H9 (cell line): ENCODE measurements at regions not wholly inside any gene's neighbourhood (a gene's known extent, or its start where the extent isn't known, plus 50 kb on each side); places are given as distances from the start of the nearest gene placed in this dataset.

ENCODE experiments used
- DNase-seq: peaks from one replicate; pipeline ENCODE4 v3.0.0-alpha.2; 2017
- H2AFZ ChIP-seq: one replicate; pipeline ENCODE4 v1.6.1; 2013; ENCODE audit warnings: mild to moderate bottlenecking, low read length, control low read depth, moderate library complexity
- H2AK5ac ChIP-seq: 2 replicates; pipeline ENCODE4 v1.6.1; 2013; ENCODE audit warnings: low read length, control low read depth, mixed read lengths; ENCODE audit not compliant: insufficient read length
- H2BK120ac ChIP-seq: one replicate; pipeline ENCODE4 v1.6.1; 2013; ENCODE audit warnings: low read depth, mild to moderate bottlenecking, low read length, control low read depth, inconsistent platforms; ENCODE audit not compliant: poor library complexity, severe bottlenecking
- H2BK12ac ChIP-seq: 2 replicates; pipeline ENCODE4 v1.6.1; 2013; ENCODE audit warnings: low read length, control low read depth, mixed read lengths, low read depth; ENCODE audit not compliant: insufficient read length
- H2BK15ac ChIP-seq: 2 replicates; pipeline ENCODE4 v1.6.1; 2013; ENCODE audit warnings: low read depth, low read length, control low read depth
- H2BK20ac ChIP-seq: one replicate; pipeline ENCODE4 v1.6.1; 2013; ENCODE audit warnings: low read depth, mild to moderate bottlenecking, low read length, control low read depth, inconsistent platforms; ENCODE audit not compliant: poor library complexity, severe bottlenecking
- H2BK5ac ChIP-seq: 2 replicates; pipeline ENCODE4 v1.6.1; 2013; ENCODE audit warnings: low read length, control low read depth, mixed read lengths; ENCODE audit not compliant: insufficient read length
- H3K14ac ChIP-seq: 2 replicates; pipeline ENCODE4 v1.6.1; 2013; ENCODE audit warnings: low read length, control low read depth; ENCODE audit not compliant: insufficient read depth
- H3K18ac ChIP-seq: 2 replicates; pipeline ENCODE4 v1.6.1; 2013; ENCODE audit warnings: low read depth, mild to moderate bottlenecking, mixed read lengths, low read length, control low read depth; ENCODE audit not compliant: insufficient read length
- H3K23ac ChIP-seq: 2 replicates; pipeline ENCODE4 v1.6.1; 2013; ENCODE audit warnings: low read length, control low read depth, mixed read lengths, low read depth; ENCODE audit not compliant: insufficient read length
- H3K23me2 ChIP-seq: 2 replicates; pipeline ENCODE4 v1.6.1; 2013; ENCODE audit warnings: low read depth, mild to moderate bottlenecking, mixed read lengths, low read length, control low read depth; ENCODE audit not compliant: insufficient read length, poor library complexity, severe bottlenecking
- H3K27ac ChIP-seq: 2 replicates; pipeline ENCODE4 v1.5.1; 2013; ENCODE audit warnings: low read length, control low read depth, mixed read lengths, low read depth; ENCODE audit not compliant: insufficient read length
- H3K27me3 ChIP-seq: 2 replicates; pipeline ENCODE4 v1.6.1; 2013; ENCODE audit warnings: low read length, control low read depth, inconsistent platforms; ENCODE audit not compliant: insufficient read depth
- H3K4ac ChIP-seq: 2 replicates; pipeline ENCODE4 v1.6.1; 2013; ENCODE audit warnings: low read depth, mild to moderate bottlenecking, control low read depth, inconsistent platforms, low read length, moderate library complexity
- H3K4me1 ChIP-seq: 2 replicates; pipeline ENCODE4 v1.6.1; 2013; ENCODE audit warnings: low read length, control low read depth, inconsistent platforms; ENCODE audit not compliant: insufficient read depth
- H3K4me2 ChIP-seq: 2 replicates; pipeline ENCODE4 v1.6.1; 2013; ENCODE audit warnings: low read length, control low read depth, mixed read lengths; ENCODE audit not compliant: insufficient read length, insufficient read depth
- H3K56ac ChIP-seq: 2 replicates; pipeline ENCODE4 v1.6.1; 2013; ENCODE audit warnings: low read depth, mild to moderate bottlenecking, mixed read lengths, low read length, control low read depth; ENCODE audit not compliant: insufficient read length
- H3K79me1 ChIP-seq: 2 replicates; pipeline ENCODE4 v1.6.1; 2013; ENCODE audit warnings: low read depth, mild to moderate bottlenecking, moderate library complexity, low read length, control low read depth, inconsistent platforms; ENCODE audit not compliant: insufficient read depth, poor library complexity, severe bottlenecking
- H3K79me2 ChIP-seq: 2 replicates; pipeline ENCODE4 v1.6.1; 2013; ENCODE audit warnings: low read length, control low read depth, inconsistent platforms; ENCODE audit not compliant: insufficient read depth
- H3K9ac ChIP-seq: 2 replicates; pipeline ENCODE4 v1.6.1; 2013; ENCODE audit warnings: low read length, control low read depth, mixed read lengths; ENCODE audit not compliant: insufficient read length; ENCODE audit errors: extremely low read depth
- H3K9me3 ChIP-seq: one replicate; pipeline ENCODE4 v1.6.1; 2013; ENCODE audit warnings: low read depth, low read length, inconsistent platforms; ENCODE audit not compliant: control insufficient read depth
- H3T11ph ChIP-seq: one replicate; pipeline ENCODE4 v1.6.1; 2013; ENCODE audit warnings: mild to moderate bottlenecking, low read length, control low read depth, inconsistent platforms
- H4K20me1 ChIP-seq: one replicate; pipeline ENCODE4 v1.6.1; 2013; ENCODE audit not compliant: control insufficient read depth, insufficient read length, insufficient read depth
- H4K5ac ChIP-seq: 2 replicates; pipeline ENCODE4 v1.6.1; 2013; ENCODE audit warnings: low read depth, mild to moderate bottlenecking, mixed read lengths, low read length, control low read depth; ENCODE audit not compliant: insufficient read length
- H4K8ac ChIP-seq: replicated peaks from 2 replicates; pipeline ENCODE4 v1.6.1; 2013; ENCODE audit warnings: low read length, control low read depth, mixed read lengths, low read depth; ENCODE audit not compliant: insufficient read length
- H4K91ac ChIP-seq: 2 replicates; pipeline ENCODE4 v1.6.1; 2013; ENCODE audit warnings: low read depth, mild to moderate bottlenecking, moderate library complexity, mixed read lengths, low read length, control low read depth; ENCODE audit not compliant: insufficient read length
- H3K27ac Mint-ChIP-seq, 3 experiments: 2 replicates in 2 of 3; 3 replicates in 1 of 3; pipeline ENCODE4 v1.8.0; 2020 to 2021; ENCODE audit warnings: mixed read lengths in 3 of 3, mild to moderate bottlenecking in 1 of 3, moderate library complexity in 1 of 3
- H3K27me3 Mint-ChIP-seq: 2 replicates; pipeline ENCODE4 v1.8.0; 2021; ENCODE audit warnings: low read depth, mild to moderate bottlenecking, moderate library complexity, mixed read lengths
- H3K36me3 Mint-ChIP-seq, 3 experiments: 2 replicates in 2 of 3; 3 replicates in 1 of 3; pipeline ENCODE4 v1.8.0; 2020 to 2021; ENCODE audit warnings: low read depth in 3 of 3, mixed read lengths in 3 of 3; ENCODE audit not compliant: insufficient read depth in 1 of 3
- H3K4me1 Mint-ChIP-seq, 2 experiments: 2 replicates each; pipeline ENCODE4 v1.8.0; 2020; ENCODE audit warnings: mixed read lengths in 2 of 2
- H3K4me3 Mint-ChIP-seq, 2 experiments: 2 replicates in 1 of 2; 3 replicates in 1 of 2; pipeline ENCODE4 v1.8.0; 2020 to 2021; ENCODE audit warnings: mild to moderate bottlenecking in 2 of 2, mixed read lengths in 2 of 2, moderate library complexity in 1 of 2
- H3K9me3 Mint-ChIP-seq, 2 experiments: 2 replicates in 1 of 2; 3 replicates in 1 of 2; pipeline ENCODE4 v1.8.0; 2020; ENCODE audit warnings: mild to moderate bottlenecking in 2 of 2, mixed read lengths in 2 of 2, moderate library complexity in 1 of 2
- CTCF ChIP-seq: fragments of 200-600 bp; sonication (generic); conservative IDR thresholded peaks from 3 replicates; pipeline ENCODE4 v1.8.0; 2021; ENCODE audit warnings: antibody characterized with exemption, mild to moderate bottlenecking
- WGBS: extraction: QIAGEN DNeasy Blood & Tissue Kit; methylation state at CpG from one replicate; pipeline ENCODE4 v1.1.7; 2013; ENCODE audit warnings: missing lambda C conversion rate, low lambda C conversion rate, mixed read lengths; ENCODE audit not compliant: insufficient read length; ENCODE audit errors: extremely low coverage; 5-methylcytosine and 5-hydroxymethylcytosine counted together

- Histone ChIP-seq H2BK12ac (no peak overlapping the region), H3K9me3 (no peaks in the 10 kb centered on the region), H3K23me2 (no peaks in the 10 kb centered on the region), H2BK120ac (no peak overlapping the region), H2BK15ac (no peak overlapping the region), H4K91ac (no peak overlapping the region), H3K4me2 (no peak overlapping the region), H3K18ac (no peak overlapping the region), H2AFZ (no peak overlapping the region), H3K14ac (no peak overlapping the region), H3K27me3 (no peaks in the 10 kb centered on the region), H3K23ac (no peak overlapping the region), H3K27ac (no peak overlapping the region), H2AK5ac (no peak overlapping the region), H4K20me1 (no peaks in the 10 kb centered on the region), H3K79me1 (no peaks in the 10 kb centered on the region), H3K56ac (no peak overlapping the region), H3K79me2 (no peaks in the 10 kb centered on the region), H4K8ac (no peak overlapping the region), H3K9ac (no peak overlapping the region), H4K5ac (no peak overlapping the region), H3K4ac (no peak overlapping the region), H2BK20ac (no peak overlapping the region), H3T11ph (no peak overlapping the region), H2BK5ac (no peak overlapping the region), H3K4me1 (no peaks in the 10 kb centered on the region)
- Mint-ChIP-seq H3K27me3 (no peaks in the 10 kb centered on the region), H3K36me3 (no peaks in the 10 kb centered on the region), H3K4me3 (no peak overlapping the region), H3K4me1 (peaks cover 6 to 9% of the 10 kb centered on the region in 2 experiments; a peak in 3 of 4 replicates), H3K9me3 (no peaks in the 10 kb centered on the region), H3K27ac (no peak overlapping the region)
- WGBS, result no CpG with 5 or more reads among the region's 1 CpG
- no peak for DNase-seq
- TF ChIP-seq CTCF, result no peak
These were observed 81.5 kb downstream of the ZNF22 start for GRCh38 chr10:45082176-45082575.
